GM18502 (cell line): ENCODE measurements at regions not wholly inside any gene's neighbourhood (a gene's known extent, or its start where the extent isn't known, plus 50 kb on each side); places are given as distances from the start of the nearest gene placed in this dataset.

Experiments
- ATAC-seq: cut with Tn5 transposase; IDR thresholded peaks from one replicate; pipeline ENCODE4 v1.9.1; 2021; ENCODE audit warnings: mild to moderate bottlenecking; ENCODE audit not compliant: unreplicated experiment, poor library complexity

DNA sequence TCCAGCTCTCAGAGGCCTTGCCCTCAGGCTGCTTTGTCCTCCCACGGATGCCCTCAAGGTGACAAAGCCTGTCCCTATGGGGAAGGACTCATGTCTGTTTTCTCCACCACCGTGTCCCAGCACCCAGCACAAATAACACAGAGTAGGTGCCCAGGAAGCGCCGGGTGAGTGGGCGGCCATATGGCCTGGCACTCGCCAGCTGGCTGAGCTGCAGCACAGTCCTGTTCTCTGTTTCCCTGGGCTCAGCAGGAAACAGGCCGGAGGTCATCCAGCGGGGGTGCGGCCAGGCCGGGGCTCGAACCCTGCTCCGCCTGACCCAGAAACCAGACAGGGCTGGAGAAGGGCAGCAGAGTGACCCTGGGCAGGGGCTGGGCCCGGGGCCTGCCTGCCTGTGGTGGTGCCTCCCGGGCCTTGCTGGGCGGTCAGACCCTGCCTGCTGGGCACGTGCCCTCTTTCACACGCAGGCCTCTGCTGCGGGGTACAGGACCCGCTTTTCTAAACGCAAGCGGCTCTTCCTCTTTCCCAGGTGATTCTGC lies 139.0 kb upstream of the CIBAR2 start:
- no peak for ATAC-seq

DNA sequence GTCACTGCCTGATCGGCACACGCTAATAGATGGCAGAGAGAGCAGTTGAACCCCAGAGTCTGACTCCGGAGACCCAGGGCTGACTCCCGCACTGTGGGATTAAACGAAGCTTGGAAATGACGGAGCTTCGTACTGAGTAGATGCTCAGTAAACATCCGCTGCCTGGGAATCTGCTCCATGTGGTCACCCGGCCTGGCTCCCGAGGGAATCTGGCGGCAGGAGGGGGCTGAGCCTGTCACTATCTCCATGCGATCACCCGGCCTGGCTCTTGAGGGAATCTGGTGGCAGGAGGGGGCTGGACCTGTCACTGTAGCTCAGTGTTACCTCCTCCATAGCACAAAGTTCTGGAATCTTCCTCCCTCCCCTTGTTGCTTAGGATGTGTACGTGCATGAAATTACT lies 139.7 kb upstream of the CIBAR2 start:
- no peak for ATAC-seq

DNA sequence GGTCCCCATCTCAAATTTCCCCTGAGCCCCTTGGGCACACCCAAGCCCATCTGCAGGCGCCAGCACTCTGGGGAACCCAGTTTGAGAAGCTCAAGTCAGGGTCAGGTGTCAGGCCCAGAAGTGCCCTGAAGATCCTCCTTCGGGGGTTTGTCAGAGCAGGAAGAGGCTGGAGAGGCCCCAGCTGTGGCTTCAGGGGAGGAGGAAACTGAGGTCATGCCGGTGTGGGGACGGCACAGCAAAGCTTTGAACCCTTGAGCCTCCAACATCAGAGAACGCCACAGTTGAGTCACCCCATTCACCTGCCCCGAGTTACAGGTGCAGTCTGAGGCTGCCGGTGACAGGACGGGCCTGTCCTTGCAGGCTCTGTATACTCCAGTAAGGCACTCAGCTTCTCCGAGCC lies 140.2 kb upstream of the CIBAR2 start:
- no peak for ATAC-seq

DNA sequence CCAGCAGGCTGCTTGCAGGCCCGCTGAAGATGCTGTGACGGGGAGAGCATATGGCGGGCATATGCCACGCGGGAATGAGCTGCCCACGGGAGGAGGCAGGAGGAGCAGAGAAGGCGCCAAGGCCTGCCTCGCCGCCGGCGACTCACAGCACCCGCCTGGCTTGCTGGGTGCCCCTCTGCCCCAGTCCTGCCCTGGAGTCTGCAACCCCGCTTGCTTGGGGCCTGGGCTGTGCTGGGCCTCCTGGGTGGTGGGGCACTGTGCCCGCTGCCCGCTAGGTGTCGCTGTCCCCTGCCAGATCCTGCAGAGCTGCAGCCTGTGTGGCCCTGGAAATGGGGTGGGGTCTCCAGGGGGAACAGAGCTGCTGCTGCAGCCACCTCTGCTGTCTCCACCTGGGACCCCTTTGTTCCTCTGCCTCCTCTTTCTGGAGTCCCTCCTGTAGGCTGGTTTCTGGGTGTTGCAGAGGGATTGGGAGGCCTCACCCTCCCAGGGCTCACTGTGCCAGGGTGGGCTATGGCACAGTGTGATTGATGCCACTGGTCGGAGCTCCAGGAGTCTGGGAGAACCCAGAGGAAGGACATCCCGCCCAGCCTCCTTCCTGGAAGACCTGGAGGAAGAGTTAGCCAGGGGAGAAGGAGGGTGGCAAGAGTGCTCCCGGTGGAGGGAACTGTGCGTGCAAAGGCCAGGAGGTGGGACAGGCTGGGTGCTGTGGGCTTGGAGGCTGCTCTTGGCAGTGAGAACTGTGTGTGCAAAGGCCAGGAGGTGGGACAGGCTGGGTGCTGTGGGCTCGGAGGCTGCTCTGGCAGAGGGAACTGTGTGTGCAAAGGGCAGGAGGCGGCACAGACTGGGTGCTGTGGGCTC lies 141.0 kb upstream of the CIBAR2 start:
- no peak for ATAC-seq

DNA sequence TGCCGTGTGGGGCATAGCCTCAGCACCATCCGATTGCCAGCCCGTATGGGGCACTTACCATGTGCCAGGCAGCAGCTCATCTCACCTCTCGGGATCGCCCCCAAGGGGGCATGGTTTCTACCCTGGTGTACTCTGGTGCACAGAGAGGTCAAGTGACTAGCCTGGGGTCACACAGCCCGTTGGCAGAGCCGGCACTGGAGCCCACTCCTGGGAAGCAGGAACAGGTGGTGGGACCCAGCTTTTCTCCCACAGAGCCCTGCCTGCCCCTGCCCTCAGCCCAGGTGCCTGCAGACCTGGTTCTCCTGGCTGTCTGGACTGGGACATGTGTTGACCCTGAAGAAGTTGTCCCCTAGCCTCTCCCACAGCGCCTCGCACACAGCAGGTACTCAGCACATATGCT lies 141.8 kb upstream of the CIBAR2 start:
- no peak for ATAC-seq

DNA sequence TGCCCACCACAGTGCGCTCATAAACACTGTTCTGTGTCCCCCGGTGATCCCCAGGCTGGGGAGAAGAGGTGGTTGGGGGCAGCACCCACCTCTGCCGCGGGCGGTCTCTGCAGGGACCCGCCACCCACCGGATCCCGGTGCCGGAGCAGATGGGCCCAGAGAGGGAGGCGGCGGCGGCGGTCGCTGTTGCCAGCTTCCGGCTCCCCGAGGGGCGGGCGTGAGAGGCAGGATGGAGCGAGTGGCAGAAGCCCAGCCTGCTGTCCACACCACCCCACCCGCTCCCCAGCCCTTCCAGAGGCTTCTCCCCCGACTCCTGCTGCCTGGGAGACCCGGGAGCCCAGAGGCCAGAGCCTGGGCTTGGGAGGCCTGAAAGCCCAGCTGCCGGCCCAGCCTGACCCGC lies 142.6 kb upstream of the CIBAR2 start:
- ATAC-seq = no peak

DNA sequence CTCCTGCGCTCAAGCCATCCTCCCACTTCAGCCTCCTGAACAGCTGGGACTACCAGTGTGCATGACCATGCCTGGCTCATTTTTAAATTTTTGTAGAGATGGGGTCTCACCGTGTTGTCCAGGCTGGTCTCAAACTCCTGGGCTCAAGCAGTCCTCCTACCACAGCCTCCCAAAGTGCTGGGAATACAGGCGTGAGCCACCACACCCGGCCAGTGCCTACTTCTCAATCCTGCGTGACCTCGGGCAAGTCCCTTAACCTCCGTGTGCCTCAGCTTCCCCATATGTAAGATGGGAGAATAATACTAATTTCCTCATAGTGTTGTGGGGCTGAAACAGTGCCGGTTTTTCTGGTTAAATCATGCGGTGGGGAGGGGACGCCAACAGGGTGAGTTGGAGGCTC lies 143.5 kb upstream of the CIBAR2 start:
- no peak for ATAC-seq

DNA sequence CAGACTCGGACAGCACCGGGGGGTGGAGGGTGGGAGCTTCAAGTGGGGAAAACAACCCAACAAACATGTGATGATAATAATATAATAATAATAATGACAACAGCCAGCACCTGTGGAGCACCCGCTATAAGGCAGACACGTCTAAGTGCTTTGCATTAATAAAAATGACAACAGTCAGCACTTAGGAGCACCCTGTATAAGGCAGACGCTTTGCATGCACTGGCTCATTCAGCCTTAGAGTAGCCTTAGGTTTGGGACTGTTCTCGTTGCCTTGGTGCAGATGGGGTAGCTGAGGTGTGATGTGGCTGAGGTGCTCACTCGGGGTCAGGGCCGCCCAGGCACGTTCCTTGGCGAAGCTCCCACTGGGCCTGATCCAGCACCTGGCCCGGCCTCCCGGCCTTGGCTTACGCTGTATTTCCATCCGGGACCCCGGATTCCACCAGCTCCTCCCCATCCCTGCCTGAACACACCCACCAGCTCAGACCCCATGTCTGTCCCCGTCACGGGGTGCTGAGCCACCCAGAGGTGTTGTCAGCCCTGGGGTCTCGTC lies 144.0 kb upstream of the CIBAR2 start:
- no peak for ATAC-seq

DNA sequence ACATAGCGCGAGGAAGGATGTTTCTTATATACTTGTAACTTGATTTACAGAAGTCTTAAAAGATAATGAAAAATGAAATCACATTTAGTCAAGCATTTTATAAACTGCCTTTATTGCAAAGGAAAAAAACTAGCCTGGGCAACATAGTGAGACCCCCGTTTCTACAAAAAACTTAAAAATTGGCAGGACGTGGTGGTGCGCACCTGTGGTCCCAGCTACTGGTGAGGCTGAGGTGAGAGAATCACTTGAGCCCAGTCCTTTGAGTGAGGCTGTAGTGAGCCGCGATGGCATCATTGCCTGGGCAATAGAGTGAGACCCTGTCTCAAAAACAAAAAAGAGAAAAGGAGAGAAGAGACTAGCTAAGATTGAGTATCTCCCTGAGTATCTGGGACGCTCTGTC lies 145.2 kb upstream of the CIBAR2 start:
- ATAC-seq = no peak

DNA sequence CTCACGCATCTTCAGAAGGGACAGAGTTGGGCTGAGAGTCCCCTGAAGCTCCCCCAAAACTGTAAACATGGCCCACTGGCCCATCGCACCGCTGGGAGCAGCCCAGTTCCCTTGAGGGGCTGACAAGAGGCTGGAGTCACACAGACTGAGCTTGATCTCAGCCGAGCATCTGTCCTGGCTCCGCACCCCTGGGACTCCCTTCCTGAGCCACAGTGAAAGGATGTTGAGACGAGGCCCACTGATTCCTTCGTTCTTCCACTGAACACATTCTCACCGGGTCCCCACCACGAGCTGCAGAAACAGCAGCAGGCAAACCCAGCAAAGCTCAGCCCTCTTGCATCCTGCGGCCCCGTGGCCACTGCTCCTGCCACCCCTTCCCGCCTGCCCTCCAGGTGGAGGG lies 145.9 kb upstream of the CIBAR2 start:
- ATAC-seq = no peak

DNA sequence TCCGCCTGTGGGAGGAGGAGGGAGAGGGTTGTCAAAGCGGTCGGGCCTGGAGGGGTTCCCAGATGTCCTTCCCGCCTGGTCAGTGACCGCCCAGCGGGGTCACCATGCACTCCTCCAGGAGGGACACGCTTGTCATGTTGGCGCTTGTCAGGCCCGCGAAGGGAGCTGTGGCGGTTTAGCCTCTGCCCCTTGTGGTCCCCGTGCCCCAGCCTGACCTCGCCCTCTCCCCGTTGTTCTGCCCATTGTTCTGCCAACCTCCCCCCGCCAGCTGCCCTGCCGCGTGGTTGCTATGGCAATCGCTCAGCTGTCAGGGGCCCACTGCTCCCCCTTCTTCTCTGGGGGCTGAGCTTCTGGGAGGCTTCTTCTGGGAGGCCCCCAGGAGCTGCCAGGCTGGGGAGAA lies 146.4 kb upstream of the CIBAR2 start:
- ATAC-seq = no peak

DNA sequence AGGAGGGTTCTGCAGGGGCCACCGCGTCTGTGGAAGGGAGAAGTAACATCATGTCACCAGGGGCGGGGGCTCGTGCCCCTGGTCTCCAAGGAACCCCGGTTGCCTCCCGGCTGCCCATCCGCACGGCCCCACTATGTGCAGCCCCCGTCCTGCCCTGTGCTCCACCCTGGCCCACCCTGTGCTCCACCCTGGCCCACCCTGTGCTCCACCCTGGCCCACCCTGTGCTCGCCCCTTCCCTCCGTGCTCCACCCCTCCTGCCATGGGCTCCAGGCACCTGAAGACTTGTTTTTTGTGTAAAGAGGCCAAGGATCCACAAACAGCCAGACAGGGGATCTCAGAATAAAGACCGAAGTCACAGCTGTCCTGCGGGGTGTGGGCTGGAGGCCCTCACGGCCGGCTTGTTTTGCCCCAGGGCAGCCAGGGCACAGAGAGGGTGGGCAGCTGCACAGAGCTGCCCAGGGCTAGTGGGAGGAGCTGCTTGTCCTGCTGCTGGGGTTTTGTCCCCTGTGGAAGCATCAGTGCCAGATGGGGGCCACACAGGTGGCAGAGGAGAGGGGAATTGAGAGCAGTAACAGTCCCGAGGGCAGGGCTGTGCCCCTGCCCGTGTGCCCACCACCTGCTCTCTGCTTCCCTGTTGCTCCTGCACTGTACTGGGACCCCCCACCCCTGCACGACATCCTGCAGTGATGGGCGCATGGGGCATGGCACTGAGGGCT lies 147.0 kb upstream of the CIBAR2 start:
- no peak for ATAC-seq

DNA sequence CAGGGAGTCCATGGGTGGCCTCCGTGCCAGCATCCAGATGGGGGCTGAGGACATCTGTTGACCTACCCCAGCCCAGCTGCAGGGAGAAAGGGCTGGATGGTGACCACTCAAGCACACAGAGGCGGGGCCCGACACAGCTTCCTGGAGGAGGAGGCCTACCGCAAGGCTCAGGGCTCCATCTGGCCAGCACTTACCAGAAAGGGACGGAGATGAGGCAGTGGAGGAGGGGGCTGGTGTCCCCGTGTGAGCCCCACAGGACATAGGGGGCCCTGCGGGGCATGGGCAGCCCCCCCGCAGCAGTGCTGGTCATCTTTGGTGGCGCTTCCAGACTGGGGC lies 147.5 kb upstream of the CIBAR2 start:
- ATAC-seq = no peak

DNA sequence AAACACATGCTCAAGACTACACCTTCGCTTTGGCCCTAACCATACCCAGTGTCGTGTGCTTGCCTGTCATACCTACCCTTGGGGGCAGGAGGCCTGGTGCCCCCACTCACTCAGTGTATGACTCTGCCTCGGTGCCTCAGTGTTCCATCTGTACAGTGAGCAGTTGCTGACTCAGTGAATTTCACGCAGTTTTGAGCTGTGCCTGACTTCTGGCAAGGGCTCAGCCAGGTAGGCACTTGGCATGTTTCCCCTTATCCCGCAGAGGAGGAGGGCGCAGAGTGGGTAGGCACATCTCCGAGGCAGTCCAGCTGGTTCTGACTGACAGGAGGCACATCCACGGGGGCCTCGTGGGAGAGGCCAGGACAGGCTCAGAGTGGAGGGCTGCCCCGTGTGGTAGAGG lies 148.9 kb upstream of the CIBAR2 start:
- no peak for ATAC-seq

DNA sequence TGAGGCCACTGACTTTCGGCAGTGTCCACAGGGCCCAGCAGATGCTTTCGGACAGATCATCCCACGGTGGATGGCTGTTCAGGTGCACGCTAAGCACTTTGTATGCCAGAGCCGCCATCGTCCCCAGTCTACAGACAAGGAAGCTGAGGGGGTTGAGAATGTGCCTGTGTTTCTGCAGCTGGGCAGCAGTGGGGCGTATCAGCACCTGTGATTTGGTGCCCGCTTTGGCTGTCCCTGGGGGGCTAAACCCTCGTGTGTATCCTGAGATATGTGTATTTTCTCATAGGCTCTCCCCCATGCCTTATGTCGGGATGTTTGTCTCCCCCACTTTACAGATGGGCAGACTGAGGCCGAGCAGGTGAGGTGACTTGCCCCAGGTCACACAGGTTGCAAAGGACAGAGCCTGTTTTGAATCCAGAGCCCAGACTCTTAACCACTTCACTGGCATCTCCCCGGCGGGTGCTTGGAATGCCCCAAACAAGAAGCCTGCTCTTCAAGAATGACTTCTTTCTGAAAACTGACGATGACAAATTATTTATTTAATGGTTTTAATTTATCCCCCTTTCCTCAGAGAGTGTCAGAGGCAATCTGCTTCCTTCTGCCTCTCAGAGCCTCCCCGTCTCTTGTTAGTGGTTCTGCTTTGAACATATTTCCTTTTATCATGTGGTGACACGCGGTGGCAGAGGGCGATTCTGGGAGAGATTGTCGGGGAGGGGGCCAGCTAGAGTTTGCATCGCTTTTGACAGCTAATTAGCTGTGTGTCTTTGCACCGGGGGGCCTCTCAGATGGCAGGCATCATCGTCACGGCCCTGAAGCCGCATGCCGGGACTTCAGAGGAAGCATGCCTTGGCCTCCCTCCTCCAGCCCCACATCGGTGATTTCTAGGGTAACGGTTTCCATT lies 149.6 kb upstream of the CIBAR2 start:
- ATAC-seq = no peak

DNA sequence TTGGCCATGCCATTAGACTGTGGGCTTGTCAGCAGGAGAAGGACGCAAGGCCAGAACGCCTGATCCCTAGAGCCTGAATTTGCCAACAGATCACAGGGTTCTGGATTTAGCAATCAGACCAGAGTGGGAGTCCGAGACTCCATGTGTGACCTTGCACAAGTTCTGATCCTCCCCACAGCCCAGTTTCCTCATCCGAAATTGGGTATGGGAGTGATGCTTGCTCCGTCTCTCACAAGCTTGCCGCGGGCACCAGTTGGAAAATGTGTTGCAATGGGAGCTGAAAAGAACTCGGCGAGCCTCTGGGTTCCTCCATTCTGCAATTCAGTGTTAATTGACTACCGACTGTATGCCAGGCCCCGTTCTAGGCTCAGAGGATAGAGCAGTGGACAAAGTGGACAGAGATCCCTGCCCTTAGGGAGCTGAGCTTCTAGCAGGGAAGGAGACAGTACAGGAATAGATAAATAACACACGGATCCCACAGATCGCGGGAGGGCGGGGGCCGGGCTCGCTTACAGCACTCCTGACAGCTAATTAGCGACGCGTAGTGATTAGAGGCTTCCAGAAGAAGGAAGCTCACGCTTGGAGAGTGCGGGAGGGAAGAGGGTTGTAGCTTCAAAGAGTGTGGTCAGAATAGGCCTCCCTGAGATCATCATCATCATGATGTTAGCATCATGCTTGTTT lies 150.4 kb upstream of the CIBAR2 start:
- no peak for ATAC-seq

DNA sequence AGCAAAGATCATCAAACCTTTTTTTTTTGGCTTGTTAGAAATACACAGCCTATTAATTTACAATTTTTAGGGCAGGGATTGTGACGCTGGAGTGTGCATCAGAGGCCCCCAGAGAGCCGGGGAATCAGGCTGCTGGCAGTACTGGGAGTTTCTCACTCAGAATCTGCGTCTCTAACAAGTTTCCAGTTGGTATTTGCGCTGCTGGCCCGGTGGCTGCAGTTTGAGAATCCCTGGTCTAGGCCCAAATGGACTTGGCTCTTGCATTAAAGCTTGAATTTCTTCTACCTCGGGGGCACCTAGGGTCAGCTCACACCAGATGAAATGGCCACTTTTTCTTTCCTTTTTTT lies 150.9 kb upstream of the CIBAR2 start:
- ATAC-seq = no peak

DNA sequence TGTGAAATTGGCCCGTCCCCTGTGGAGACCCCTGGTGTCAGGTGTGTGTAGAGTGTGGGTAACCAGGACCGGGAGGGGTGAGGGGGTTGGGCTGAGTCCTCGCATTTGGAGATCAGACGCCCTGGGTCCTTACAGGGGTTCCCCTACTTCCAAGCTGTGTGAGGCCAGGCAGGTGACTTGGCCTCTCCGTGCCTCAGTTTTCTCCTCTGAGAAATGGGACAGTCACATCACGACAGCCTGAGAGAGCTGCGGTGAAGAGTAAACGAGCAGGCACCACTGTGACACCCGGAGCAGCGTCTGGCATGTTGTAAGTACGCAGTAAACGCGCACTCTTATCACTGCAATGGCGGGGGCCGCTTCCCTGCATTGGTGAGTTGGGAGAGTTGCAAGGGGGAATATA lies 152.5 kb upstream of the CIBAR2 start:
- no peak for ATAC-seq

DNA sequence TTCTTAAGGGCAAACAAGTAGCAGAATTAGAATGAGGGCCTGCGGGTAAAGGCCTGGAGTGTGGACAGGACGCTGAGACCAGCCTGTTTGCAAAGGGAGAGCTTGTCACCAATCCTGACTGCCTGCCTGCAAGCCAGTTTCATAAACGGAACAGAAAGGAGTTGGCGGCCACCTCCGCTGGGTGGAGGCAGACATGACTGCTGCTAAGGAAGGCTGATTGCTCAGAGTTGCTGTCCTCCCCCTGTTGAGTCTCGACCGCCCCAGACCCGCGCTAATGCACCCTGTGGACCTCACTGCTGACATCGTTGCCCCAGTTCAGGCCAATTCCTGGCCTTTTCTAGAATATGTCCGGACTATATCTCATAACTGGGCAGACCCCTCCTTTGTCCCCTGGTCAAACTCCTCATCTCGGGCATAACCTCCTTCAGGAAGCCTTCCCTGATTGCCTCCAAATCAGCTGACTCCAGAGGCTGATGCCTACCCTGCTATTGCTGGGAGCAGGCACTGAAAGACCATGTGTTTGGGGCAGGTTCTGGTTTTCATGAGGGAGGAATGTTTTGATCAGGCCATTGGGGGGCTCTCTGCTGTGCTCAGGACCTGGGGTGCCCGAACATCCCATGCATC lies 153.0 kb upstream of the CIBAR2 start:
- ATAC-seq = no peak

DNA sequence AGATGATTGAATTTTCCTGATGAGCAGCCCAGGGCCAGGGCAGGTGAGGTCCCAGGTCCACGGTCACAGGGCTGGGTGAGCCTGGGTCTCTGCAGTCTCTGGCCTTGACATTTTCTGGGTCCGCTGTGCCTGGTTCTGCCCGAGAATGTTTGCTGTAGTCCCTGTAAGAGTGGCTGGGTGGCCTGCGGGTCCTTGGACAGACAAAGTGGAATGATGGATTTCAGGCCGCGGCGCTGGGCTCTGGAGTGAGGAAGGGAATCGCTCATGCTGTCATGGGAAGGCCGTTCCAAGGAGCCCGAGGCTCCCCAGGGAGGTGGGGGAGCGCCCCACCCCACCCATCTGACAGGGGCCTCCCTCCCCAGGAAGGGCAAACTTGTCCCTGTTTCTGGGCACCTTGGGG lies 153.5 kb upstream of the CIBAR2 start:
- ATAC-seq = no peak
